ENCODE measurements at regions not wholly inside any gene's neighbourhood (a gene's known extent, or its start where the extent isn't known, plus 50 kb on each side); places are given as distances from the start of the nearest gene placed in this dataset.

DNA sequence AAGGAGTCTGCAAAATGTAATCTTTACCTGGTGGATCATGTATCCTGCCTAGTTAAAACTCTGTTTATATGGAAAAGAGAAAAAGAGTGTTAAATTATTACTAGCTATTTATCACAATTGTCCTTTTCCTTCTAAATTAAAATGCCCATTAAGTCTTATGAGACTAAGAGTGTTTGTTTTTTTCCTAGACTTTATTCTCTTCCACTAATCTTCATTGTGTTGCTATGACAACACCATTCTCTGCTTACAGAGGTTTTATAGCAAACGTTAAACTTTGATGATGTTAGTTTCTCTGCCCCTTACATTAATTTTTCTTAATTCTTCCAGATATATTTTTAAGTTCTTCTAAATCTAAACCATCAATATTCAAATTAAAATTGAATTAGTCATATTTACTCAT is 420.8 kb downstream of the TBC1D32 start:
- TF ChIP-seq, protein P1, sequence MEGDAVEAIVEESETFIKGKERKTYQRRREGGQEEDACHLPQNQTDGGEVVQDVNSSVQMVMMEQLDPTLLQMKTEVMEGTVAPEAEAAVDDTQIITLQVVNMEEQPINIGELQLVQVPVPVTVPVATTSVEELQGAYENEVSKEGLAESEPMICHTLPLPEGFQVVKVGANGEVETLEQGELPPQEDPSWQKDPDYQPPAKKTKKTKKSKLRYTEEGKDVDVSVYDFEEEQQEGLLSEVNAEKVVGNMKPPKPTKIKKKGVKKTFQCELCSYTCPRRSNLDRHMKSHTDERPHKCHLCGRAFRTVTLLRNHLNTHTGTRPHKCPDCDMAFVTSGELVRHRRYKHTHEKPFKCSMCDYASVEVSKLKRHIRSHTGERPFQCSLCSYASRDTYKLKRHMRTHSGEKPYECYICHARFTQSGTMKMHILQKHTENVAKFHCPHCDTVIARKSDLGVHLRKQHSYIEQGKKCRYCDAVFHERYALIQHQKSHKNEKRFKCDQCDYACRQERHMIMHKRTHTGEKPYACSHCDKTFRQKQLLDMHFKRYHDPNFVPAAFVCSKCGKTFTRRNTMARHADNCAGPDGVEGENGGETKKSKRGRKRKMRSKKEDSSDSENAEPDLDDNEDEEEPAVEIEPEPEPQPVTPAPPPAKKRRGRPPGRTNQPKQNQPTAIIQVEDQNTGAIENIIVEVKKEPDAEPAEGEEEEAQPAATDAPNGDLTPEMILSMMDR (IDR thresholded peaks at IDR 0.05): no peak
- no peak for TF ChIP-seq POLR2A (IDR thresholded peaks at IDR 0.05)

Measured in body of pancreas (tissue), 4 donors.